ENCODE measurements at regions not wholly inside any gene's neighbourhood (a gene's known extent, or its start where the extent isn't known, plus 50 kb on each side); places are given as distances from the start of the nearest gene placed in this dataset.

- in situ Hi-C loops (cut with MboI; ENCODE audit: low sequenced_read_pairs, unreplicated experiment), result no loop called here
- no peak for TF ChIP-seq CTCF (IDR thresholded peaks at IDR 0.05; ENCODE audit: borderline replicate concordance, control extremely low read depth, extremely low read depth, insufficient read depth, missing control alignments)
- DNase-seq (ENCODE audit: low spot score), result no peak
These were observed 202.4 kb downstream of the SEC14L1 start for GRCh38 chr17:77343031-77343800.

DNA sequence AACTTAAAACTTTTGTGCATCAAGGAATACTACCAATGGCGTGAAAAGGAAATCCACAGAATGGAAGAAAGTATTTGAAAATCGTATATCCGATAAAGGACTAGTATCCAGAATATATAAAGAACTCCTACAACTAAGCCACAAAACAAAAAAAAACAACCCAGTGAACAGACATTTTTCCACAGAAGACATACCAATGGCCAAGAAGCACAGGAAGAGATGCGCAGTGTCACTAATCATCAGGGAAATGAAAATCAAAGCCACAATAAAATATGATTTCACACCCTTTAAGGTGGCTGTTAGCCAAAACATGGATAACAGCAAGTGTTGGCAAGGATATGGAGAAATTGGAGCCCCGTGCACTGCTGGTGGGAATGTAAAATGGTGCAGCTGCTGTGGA, 203.3 kb downstream of the SEC14L1 start:
- in situ Hi-C loops (cut with MboI; ENCODE audit: low sequenced_read_pairs, unreplicated experiment), result no loop called here
- no peak for DNase-seq (ENCODE audit: low spot score)

DNA sequence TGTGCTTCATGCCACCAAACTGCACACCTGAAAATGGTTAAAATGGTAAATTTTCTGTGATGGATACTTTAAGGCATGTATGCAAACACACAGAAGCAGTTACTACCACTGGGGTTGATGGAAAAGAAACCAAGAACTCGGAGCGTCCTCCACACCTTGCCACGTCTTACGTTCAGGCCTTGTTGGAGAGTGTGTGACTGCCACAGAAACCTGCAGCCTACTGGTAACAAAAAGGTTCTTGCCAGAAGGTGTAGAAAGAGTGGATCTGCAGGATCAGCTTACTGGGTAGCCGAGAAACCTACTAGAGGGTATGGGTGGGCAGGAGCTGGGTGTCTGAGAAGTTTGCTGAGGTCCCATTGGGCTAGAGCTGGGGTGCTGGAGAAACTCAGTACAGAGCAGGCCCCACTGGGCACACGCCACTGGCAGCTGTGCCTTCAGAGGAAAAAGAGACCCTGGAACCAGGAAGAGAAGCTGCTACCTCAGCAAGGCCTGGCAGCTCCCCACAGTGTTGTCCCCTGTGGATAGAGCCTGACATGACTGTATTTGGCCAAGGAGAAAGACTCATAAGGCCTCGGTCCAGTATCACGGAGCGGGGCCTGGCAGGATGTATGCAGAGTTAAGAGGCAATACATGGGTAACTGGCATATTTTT, 204.6 kb downstream of the SEC14L1 start:
- in situ Hi-C loops (cut with MboI; ENCODE audit: low sequenced_read_pairs, unreplicated experiment), result no loop called here
- no peak for TF ChIP-seq CTCF (IDR thresholded peaks at IDR 0.05; ENCODE audit: borderline replicate concordance, control extremely low read depth, extremely low read depth, insufficient read depth, missing control alignments)
- DNase-seq (ENCODE audit: low spot score), result peak; percentile 3

More for the DNA sequence above, 203.3 kb downstream of the SEC14L1 start:
- no peak for TF ChIP-seq CTCF (IDR thresholded peaks at IDR 0.05; ENCODE audit: borderline replicate concordance, control extremely low read depth, extremely low read depth, insufficient read depth, missing control alignments)

- TF ChIP-seq CTCF (IDR thresholded peaks at IDR 0.05; ENCODE audit: borderline replicate concordance, control extremely low read depth, extremely low read depth, insufficient read depth, missing control alignments), result no peak
- in situ Hi-C loops (cut with MboI; ENCODE audit: low sequenced_read_pairs, unreplicated experiment), result no loop called here
- DNase-seq (ENCODE audit: low spot score), result no peak
These were observed 206.0 kb downstream of the SEC14L1 start for GRCh38 chr17:77346765-77347164.

DNA sequence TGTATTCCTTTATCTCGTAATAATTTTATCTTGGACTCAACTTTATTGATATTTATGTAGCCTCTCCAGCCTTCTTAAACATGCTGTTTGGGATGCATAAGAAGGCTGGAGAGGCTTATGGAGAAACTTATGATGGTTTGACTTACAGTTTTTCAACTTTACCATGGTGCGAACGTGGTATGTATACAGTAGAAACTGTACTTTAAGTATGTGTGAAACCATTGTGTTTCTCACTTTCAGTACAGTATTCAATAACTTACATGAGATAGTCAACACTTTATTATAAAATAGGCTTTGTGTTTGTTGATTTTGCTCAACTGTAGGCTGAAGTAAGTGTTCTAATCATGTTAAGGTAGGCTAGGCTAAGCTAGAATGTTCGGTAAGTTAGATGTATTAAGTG, 206.8 kb downstream of the SEC14L1 start:
- DNase-seq (ENCODE audit: low spot score), result no peak
- in situ Hi-C loops (cut with MboI; ENCODE audit: low sequenced_read_pairs, unreplicated experiment), result no loop called here
- no peak for TF ChIP-seq CTCF (IDR thresholded peaks at IDR 0.05; ENCODE audit: borderline replicate concordance, control extremely low read depth, extremely low read depth, insufficient read depth, missing control alignments)

DNA sequence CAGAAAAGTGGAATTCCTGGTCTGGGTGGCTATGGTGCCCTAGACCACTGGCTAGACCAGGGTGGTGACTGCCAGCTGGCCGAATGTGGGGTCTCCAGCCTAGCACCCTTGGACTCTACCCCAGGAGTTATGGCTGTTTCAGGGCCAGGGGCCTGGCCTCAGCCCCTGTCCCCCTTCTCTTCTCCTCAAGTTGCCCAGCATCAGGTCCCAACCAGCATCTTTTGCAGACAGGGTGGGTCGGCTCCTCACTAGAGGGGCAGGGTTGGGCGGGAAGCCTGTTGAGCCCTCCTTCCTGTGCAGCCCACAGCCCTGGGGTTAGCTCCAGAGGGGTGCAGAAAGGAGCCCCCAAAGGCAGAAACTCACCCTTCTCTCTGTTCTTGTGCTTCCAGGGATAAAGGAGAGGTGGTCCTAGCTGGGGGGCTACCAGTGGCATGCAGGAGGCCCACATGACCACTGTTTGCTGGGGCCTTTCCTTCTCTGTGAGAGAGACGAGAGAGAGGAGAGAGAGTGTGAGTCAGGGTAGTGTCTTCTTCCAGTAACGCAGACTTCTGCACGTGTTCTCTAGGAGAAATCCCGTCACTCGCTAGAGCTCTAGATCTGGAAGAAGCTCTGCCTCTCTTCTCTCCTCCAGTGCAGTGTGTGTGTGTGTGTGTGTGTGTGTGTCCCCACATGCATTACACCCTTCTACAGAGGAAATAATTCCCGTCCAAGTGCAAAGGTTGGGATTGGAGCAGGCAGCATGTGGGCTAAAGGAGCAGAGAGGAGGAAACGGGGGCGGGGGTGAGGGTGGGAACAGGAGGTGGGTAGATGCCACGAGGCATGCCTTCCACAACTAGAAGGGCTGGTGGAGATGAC, 209.4 kb downstream of the SEC14L1 start:
- no peak for TF ChIP-seq CTCF (IDR thresholded peaks at IDR 0.05; ENCODE audit: borderline replicate concordance, control extremely low read depth, extremely low read depth, insufficient read depth, missing control alignments)
- DNase-seq (ENCODE audit: low spot score), result peak; percentile 6
- in situ Hi-C loops (cut with MboI; ENCODE audit: low sequenced_read_pairs, unreplicated experiment), result no loop called here
